GM18511 (cell line): ENCODE measurements at regions not wholly inside any gene's neighbourhood (a gene's known extent, or its start where the extent isn't known, plus 50 kb on each side); places are given as distances from the start of the nearest gene placed in this dataset.

Experiments used
- ATAC-seq: cut with Tn5 transposase; IDR thresholded peaks from one replicate; pipeline ENCODE4 v1.9.1; 2021; ENCODE audit warnings: mild to moderate bottlenecking, moderate library complexity; ENCODE audit not compliant: unreplicated experiment

- no peak for ATAC-seq
These were observed 217.5 kb downstream of the SOX9 start for GRCh38 chr17:72338304-72338703.

DNA sequence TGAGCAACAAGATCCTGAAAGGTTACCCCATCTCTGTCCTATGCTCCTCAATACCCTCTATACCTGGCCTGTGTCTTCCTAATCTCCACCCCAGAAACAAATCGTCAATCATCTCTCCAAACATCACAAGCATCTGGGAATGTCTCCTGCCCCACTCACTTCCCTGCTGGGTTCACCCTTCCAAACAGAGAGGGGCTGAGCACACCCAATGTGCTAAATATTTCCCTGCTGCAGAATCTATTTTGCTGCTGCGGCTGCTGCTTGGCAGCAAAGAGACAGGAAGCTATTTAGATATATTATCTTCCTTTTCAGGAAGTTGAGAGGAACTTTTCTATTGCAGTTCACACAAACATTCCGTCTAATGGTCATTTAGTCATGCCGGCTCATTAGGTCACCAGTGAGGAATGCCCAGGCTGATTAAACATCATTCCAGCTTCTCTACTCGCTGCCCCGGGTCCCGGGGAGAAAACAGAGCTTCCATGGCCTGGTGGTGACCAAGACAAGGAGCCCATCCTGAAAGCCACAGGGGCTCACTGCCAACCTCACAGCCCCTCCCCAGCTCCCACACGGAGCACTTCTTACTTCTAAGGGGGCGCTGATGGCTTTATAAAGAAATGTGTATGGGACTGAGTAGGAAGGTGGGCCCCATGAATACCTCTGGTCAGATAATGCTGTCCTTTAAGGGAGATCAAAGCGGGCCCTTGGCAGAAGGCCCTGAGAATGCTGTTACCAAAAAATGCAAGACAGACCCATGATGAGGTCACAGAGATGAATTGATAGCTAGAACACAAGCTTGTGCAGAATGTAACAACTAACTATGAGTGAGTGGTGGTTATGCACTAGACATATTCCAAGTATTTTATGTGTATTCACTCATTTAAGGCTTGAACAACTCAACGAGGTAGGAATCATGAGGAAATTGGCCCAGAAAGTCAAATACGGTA is 218.3 kb downstream of the SOX9 start:
- no peak for ATAC-seq

DNA sequence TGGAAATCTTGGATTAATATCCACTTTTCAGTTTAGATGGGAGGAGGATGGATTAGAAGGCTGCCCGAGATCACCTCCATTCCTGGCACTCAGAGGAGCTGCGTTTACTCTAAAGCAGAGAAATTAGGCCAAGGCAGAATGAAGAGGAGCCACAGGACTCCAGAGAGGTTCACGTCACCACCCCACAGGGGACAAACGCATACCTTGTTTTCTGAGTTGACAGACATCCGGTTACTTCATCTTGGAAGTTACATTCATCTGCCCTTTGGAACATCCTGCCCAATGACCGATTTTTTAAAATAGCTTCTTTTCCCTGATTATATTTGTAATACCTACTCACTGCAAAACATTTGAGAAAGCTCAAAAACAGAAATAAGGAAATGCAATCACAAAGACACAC is 220.0 kb downstream of the SOX9 start:
- ATAC-seq: no peak

- no peak for ATAC-seq
These were observed 221.2 kb downstream of the SOX9 start for GRCh38 chr17:72342061-72342460.

DNA sequence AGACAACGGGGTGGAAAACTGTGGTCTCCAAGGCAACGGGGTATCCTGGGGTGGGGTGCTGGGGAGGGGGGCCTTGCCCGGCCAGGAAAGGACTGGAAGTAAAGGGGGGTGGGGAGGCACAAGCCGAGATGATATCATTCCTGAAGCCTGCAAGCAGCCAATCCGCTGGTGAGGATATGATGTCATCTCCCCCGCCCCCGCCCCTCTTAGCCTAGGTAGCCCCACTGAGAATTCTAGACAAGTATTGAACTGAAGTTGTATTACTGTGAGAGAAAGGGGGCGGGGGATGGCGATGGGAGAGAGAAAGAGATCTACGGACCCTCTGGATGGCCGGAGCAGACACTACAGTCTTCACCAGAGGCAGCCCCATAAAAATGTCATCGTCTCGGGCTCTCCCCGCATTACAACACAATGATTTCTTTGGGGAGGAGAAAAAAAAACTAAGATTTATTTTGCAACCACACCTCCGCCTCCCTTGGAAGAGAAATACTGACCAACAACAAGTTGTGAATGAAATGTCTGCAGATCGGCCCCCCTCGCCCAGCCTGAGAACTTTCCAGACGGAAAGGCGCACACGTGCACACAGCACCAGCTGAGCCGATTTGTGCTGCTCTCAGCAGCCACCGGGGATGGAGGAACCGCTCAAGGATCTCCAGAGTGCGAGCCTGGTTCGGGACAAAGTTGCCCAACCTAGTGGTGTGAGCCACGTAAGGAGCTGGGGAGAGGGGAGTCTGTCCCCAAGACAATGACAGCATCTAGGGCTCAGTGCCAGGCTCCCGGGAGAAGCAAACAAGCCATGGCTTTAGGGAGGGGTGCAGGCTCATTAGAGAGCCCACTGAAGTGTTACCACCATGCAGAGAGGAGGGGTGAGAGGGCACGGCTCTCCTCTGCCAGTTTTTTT is 222.1 kb downstream of the SOX9 start:
- no peak for ATAC-seq

DNA sequence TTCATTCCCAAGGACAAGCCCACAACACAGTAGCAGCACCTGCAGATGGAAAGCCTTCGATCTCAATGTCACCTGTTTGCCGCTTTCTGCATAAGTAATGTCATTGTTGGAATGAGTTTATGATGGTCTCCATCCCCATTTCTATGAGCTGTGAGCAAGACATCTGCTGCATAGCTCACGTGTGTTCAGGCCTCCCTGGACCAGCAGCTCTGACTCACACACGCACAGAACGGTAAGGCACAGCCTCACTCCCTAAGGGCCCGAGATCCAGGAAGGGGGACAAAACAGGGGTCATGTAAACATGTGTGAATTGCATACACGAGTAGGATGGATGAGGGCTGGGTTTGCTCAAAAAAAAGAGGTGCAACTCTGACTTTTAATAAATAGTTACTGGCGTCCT is 223.1 kb downstream of the SOX9 start:
- no peak for ATAC-seq

- ATAC-seq: no peak
These were observed 223.8 kb downstream of the SOX9 start for GRCh38 chr17:72344613-72345012.

GRCh38 chr17:72345088-72345487 is 224.3 kb downstream of the SOX9 start:
- ATAC-seq: no peak

- no peak for ATAC-seq
These were observed 224.7 kb downstream of the SOX9 start for GRCh38 chr17:72345536-72345935.

DNA sequence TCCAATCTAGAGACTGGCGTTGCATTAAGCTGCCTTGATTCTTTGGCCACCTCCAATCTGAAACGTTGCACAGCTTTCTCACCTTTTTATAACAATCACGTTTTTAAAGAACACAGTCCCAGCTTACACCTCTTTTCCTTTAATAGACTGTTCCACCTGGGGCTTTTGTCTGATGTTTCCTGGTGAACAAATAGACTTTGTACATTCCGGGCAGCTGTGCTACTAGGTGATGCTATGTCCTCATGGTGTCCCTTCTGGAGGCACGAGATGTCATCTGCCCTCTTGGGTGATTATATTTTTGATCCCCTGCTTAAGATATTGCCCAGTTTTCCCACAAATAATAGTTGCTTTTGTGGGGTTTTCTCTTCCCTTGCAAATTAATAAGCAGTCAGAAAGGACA is 225.5 kb downstream of the SOX9 start:
- no peak for ATAC-seq

GRCh38 chr17:72349011-72349410 is 228.2 kb downstream of the SOX9 start:
- ATAC-seq: no peak

GRCh38 chr17:72349491-72349995 is 228.7 kb downstream of the SOX9 start:
- no peak for ATAC-seq

DNA sequence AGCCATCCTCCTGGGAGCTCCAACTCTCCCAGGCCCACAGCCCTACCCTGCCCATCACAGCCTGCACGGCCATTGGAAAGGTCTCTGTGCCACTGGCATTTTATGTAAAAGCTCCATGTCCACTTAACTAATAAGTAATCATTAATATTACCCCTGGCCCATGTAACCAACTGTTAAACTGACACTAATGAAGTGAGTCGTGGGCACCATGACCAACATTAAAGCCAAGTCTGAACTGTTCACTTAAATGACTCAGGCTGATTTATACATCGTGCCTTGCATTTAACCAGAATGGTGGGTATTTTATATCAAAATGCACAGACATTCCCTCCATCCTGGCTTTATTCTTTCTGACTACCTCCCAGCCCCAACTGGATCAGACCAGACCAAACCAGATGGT is 229.3 kb downstream of the SOX9 start:
- ATAC-seq: no peak

- ATAC-seq: no peak
These were observed 230.5 kb downstream of the SOX9 start for GRCh38 chr17:72351365-72351764.

- no peak for ATAC-seq
These were observed 231.1 kb downstream of the SOX9 start for GRCh38 chr17:72351884-72352346.

GRCh38 chr17:72353502-72353901 is 232.7 kb downstream of the SOX9 start:
- no peak for ATAC-seq

DNA sequence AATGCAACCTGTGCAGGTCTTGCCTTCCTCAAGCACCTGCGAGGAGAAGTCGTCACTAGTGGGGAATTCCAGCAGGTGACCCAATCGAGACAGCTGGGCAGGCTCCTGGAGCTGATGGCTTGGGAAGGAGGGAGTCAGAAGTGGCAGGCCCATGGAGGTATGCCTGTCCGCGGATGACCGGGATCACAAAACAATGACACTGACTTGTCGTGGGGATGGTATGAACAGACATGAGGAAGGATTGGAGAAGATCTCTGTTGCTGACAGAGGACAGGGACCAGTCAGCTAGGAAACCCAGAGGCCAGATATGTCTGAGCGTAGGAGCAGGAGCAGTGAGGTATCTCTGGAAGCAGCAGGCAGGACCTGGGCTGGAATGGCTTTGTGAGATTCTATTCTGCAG is 233.3 kb downstream of the SOX9 start:
- no peak for ATAC-seq

GRCh38 chr17:72357764-72358365 is 237.0 kb downstream of the SOX9 start:
- no peak for ATAC-seq

GRCh38 chr17:72358465-72358864 is 237.6 kb downstream of the SOX9 start:
- no peak for ATAC-seq

GRCh38 chr17:72359274-72359673 is 238.5 kb downstream of the SOX9 start:
- ATAC-seq: no peak

DNA sequence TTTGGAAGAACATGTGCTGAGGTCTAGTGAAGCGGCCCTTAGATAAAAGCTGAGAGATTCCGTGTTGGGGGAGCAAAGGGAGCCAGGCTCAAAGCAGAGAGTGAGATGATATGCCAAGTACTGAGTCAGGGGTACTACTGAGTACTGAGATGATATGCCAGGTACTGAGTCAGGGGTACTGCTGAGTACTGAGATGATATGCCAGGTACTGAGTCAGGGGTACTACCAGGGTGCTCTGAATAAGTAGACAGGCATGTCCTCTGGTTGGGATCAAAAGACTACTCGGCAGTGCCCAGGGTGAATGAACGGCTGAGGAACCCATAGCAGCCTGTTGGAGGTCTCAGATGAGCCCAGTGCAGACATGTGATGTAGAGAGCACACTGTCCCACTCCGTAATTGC is 239.0 kb downstream of the SOX9 start:
- no peak for ATAC-seq
